ENCODE measurements at regions not wholly inside any gene's neighbourhood (a gene's known extent, or its start where the extent isn't known, plus 50 kb on each side); places are given as distances from the start of the nearest gene placed in this dataset.

DNA sequence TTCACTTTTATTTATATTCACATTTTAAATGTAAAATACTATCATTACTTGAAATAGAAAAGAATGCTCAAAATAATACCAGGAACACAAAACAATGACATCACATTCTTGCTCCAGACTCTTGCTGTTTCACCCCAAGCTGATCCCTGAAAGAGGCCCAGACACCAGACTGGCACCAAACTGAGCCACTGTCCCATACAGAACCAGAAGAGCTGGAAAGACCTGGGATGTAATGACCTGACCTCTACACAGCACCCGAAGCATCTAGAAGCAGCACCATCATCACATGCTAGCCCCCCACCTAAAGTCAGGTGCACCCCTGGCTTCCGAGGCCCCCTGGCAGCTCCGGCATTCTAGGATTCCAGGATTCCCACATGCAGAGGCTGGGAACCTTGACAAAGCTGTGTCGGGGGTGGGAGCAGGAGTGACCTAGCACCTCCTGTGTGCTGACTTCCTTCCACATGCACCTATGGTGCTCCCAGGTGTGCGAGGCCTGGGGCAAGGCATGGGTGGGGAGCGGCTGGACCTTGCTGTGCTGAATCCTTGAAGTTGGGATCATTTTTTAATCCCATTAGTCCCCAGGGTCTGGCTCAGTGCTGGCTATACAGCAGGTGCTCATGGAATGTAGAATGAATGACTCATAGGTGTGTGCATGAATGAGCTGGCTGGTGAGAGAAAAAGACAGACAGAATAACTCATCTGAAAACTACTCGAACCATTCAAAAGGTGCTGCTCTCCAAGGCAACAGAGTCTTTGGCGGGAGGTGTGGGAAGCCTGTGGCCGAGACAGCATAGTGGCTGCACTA lies 144.7 kb upstream of the IQSEC1 start:
- TF ChIP-seq, protein P1, sequence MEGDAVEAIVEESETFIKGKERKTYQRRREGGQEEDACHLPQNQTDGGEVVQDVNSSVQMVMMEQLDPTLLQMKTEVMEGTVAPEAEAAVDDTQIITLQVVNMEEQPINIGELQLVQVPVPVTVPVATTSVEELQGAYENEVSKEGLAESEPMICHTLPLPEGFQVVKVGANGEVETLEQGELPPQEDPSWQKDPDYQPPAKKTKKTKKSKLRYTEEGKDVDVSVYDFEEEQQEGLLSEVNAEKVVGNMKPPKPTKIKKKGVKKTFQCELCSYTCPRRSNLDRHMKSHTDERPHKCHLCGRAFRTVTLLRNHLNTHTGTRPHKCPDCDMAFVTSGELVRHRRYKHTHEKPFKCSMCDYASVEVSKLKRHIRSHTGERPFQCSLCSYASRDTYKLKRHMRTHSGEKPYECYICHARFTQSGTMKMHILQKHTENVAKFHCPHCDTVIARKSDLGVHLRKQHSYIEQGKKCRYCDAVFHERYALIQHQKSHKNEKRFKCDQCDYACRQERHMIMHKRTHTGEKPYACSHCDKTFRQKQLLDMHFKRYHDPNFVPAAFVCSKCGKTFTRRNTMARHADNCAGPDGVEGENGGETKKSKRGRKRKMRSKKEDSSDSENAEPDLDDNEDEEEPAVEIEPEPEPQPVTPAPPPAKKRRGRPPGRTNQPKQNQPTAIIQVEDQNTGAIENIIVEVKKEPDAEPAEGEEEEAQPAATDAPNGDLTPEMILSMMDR (IDR thresholded peaks at IDR 0.05): no peak
- peaks cover 55% of the 10 kb centered on the region for H3K27me3 Mint-ChIP-seq (ENCODE audit: low read depth, poor library complexity)
- no peaks in the 10 kb centered on the region for H3K9me3 Mint-ChIP-seq
- peaks cover 28% of the 10 kb centered on the region for H3K4me1 Mint-ChIP-seq
- no peak overlapping the region for H3K4me3 Mint-ChIP-seq
- no peak for DNase-seq
- no peak overlapping the region for H3K27ac Mint-ChIP-seq
- H3K36me3 Mint-ChIP-seq (ENCODE audit: low read depth): no peaks in the 10 kb centered on the region

DNA sequence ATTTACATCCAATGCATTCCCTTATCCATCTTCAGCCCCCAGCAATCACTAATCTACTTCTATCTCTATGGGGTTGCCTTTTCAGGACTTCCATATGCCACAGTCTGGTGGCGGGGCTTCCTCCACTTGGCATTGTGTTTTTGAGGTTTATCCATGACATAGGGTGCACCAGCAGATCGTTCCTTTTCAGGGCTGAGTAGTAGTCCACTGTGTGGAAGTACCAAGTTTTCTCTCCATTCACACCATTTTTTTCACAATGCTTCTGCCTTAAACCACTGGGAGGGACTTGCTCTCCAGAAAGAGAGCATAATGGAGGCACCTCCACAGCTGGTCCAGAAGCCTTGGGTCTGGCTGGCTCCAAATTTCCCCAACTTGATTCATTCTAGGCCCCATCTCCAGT lies 144.0 kb upstream of the IQSEC1 start:
- TF ChIP-seq, protein P1 (IDR thresholded peaks at IDR 0.05): no peak
- DNase-seq: no peak
- peaks cover 51% of the 10 kb centered on the region for H3K27me3 Mint-ChIP-seq (ENCODE audit: low read depth, poor library complexity)
- no peak overlapping the region for H3K27ac Mint-ChIP-seq
- peaks cover 24% of the 10 kb centered on the region for H3K4me1 Mint-ChIP-seq
- no peaks in the 10 kb centered on the region for H3K36me3 Mint-ChIP-seq (ENCODE audit: low read depth)
- no peaks in the 10 kb centered on the region for H3K9me3 Mint-ChIP-seq
- H3K4me3 Mint-ChIP-seq: no peak overlapping the region

DNA sequence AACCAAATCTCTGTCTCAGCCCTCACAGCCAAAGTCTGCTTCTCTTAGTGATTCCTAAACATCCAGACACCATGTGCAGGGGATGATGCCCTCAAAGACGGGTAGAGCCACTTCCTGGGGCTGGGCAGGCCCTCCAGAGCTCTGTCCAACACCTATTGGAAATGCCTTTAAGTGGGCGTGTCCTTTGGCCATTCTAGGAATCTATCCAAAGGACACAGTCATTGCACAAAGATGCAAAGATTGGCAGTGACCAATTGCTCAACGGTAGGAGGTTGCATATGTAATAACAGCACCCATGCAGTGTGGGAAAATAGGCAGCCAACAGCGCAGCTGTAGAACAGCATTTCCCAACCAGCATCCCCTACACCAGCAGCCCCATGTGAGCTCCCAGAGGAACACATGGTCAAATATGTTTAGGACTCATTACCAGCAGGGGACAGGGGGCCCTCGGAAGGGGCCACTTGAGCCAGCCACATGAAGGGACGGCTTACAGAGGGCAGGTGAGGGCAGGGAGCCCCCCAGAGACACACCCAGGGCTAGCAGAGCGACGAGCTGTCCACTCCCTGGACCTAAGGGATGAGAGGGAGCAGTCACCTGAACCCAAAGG lies 142.8 kb upstream of the IQSEC1 start:
- Mint-ChIP-seq H3K4me1 (peaks cover 14% of the 10 kb centered on the region), H3K27me3 (ENCODE audit: low read depth, poor library complexity) (peaks cover 57% of the 10 kb centered on the region)
- TF ChIP-seq, protein P1 (IDR thresholded peaks at IDR 0.05): no peak

DNA sequence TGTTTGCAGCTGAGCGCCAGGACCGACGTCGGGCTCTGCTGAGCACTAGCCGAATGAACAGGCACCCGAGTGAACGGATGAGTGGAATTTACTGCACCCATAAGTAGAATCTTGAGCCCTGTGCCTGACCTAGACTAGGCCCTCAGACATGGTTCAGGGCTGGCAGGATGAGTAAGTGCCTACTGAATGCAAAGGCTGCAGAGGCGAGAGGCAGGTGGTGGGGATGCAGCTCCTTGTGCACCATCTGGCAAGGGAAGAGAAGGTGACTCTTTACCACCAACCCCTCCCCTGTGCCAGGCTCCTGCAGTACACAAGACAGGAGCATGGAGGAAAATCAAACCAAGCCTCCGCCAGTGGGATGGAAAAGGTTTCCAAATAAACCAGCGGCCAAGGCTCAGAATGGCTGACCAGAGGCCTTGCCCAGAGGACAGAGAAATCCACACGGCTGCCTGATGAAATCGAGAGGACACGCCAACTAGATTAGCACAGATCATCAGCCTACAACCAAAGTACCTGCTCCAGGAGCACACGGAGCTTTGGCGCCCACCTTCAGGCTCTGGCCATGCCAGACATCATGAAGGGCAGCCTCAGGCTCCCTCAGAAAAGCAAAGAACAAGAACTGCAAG lies 141.7 kb upstream of the IQSEC1 start:
- TF ChIP-seq, protein P1 (IDR thresholded peaks at IDR 0.05): no peak
- no peak overlapping the region for H3K27ac Mint-ChIP-seq
- H3K4me1 Mint-ChIP-seq: peaks cover 19% of the 10 kb centered on the region
- peaks cover 55% of the 10 kb centered on the region for H3K27me3 Mint-ChIP-seq (ENCODE audit: low read depth, poor library complexity)
- no peaks in the 10 kb centered on the region for H3K36me3 Mint-ChIP-seq (ENCODE audit: low read depth)
- H3K9me3 Mint-ChIP-seq: no peaks in the 10 kb centered on the region
- DNase-seq: no peak
- H3K4me3 Mint-ChIP-seq: no peak overlapping the region

More for the DNA sequence above, 142.8 kb upstream of the IQSEC1 start:
- DNase-seq: no peak
- Mint-ChIP-seq H3K9me3 (no peaks in the 10 kb centered on the region), H3K4me3 (no peak overlapping the region), H3K27ac (no peak overlapping the region), H3K36me3 (ENCODE audit: low read depth) (no peaks in the 10 kb centered on the region)

DNA sequence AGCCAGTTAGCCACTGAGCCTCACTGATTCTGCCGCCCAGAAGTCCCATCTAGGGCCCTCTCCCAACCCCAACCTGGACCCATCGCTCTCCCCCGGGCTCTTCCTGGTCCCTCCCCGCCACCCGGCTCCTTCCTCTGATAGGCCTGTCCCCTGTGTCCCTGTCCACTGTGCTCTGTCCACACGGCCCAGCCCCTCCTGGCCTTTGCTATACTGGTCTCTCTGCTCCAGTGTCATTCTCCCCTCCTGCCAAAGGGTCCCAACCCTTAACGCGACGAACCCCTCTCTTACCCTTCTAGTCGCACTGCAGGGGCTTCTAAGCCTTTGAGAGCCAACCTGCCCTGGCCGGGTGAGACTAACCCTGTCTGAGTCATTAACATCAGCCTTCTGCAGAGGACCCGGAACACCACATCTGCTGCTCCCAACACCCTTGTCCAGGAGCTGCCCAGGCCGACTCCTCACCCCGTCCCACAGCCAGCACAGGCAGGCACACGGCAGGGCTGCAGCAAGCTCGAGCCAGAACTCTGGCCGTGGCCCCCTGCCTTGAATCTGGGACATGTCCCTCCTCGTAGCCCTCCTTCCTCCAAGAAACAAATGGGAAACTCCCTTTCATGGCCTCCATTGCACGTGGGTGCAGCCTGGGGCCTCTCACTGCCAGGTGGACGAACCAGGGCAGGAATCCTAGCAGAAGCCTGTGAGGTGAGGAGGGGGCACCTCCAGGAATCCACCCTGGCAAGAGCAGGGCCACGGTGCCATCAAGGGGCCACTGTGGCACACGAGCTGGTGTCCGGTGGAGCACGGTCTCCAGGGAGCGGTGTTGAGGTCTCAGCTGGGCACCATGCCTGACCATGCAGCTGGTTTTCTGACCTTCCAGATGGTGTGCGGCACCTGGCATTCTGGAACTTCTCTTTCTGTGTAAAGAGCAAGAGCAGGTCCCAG lies 140.9 kb upstream of the IQSEC1 start:
- DNase-seq: no peak
- Mint-ChIP-seq H3K9me3 (no peaks in the 10 kb centered on the region), H3K27ac (no peak overlapping the region), H3K36me3 (ENCODE audit: low read depth) (no peaks in the 10 kb centered on the region), H3K27me3 (ENCODE audit: low read depth, poor library complexity) (peaks cover 48% of the 10 kb centered on the region), H3K4me1 (peaks cover 26% of the 10 kb centered on the region), H3K4me3 (no peak overlapping the region)
- TF ChIP-seq, protein P1 (IDR thresholded peaks at IDR 0.05): no peak
